Type B pancreatic cell (in vitro differentiated cells): ENCODE measurements at regions not wholly inside any gene's neighbourhood (a gene's known extent, or its start where the extent isn't known, plus 50 kb on each side); places are given as distances from the start of the nearest gene placed in this dataset.

ENCODE experiments used
- DNase-seq: peaks from one replicate; pipeline ENCODE4 v3.0.0; 2021; ENCODE audit warnings: mixed read lengths; ENCODE audit not compliant: unreplicated experiment; ENCODE audit errors: extremely low spot score
- H3K27ac Mint-ChIP-seq: 2 replicates; pipeline ENCODE4 v1.8.0; 2021; ENCODE audit warnings: mild to moderate bottlenecking, mixed read lengths
- H3K27me3 Mint-ChIP-seq: 2 replicates; pipeline ENCODE4 v1.8.0; 2021; ENCODE audit warnings: mixed read lengths
- H3K36me3 Mint-ChIP-seq: 2 replicates; pipeline ENCODE4 v1.8.0; 2021; ENCODE audit warnings: mixed read lengths
- H3K4me1 Mint-ChIP-seq: one replicate; pipeline ENCODE4 v1.8.0; 2021; ENCODE audit warnings: mixed read lengths; ENCODE audit not compliant: unreplicated experiment
- H3K4me3 Mint-ChIP-seq: 2 replicates; pipeline ENCODE4 v1.8.0; 2021; ENCODE audit warnings: mild to moderate bottlenecking, mixed read lengths
- H3K9me3 Mint-ChIP-seq: 2 replicates; pipeline ENCODE4 v1.8.0; 2021; ENCODE audit warnings: mixed read lengths
- CTCF ChIP-seq: fragments of 200-600 bp; sonication (generic); conservative IDR thresholded peaks from 2 replicates; pipeline ENCODE4 v1.5.0; 2021; ENCODE audit warnings: antibody characterized with exemption, mild to moderate bottlenecking

- Mint-ChIP-seq H3K36me3 (no peaks in the 10 kb centered on the region), H3K4me3 (no peak overlapping the region), H3K27me3 (peaks cover 4% of the 10 kb centered on the region), H3K27ac (no peak overlapping the region), H3K4me1 (no peaks in the 10 kb centered on the region), H3K9me3 (no peaks in the 10 kb centered on the region)
- no peak for DNase-seq
- no peak for TF ChIP-seq CTCF
Observed at GRCh38 chr9:100661668-100662067, 83.8 kb downstream of the CAVIN4 start.

- H3K4me3 Mint-ChIP-seq: no peak overlapping the region
- no peak overlapping the region for H3K27ac Mint-ChIP-seq
- H3K36me3 Mint-ChIP-seq: no peaks in the 10 kb centered on the region
- H3K9me3 Mint-ChIP-seq: no peaks in the 10 kb centered on the region
- H3K27me3 Mint-ChIP-seq: peaks cover 4% of the 10 kb centered on the region
- no peak for DNase-seq
- TF ChIP-seq CTCF: no peak
- no peaks in the 10 kb centered on the region for H3K4me1 Mint-ChIP-seq
Observed at GRCh38 chr9:100662122-100662521, 84.2 kb downstream of the CAVIN4 start.

GRCh38 chr9:100667448-100667847 is 89.6 kb downstream of the CAVIN4 start:
- no peaks in the 10 kb centered on the region for H3K9me3 Mint-ChIP-seq
- no peaks in the 10 kb centered on the region for H3K4me1 Mint-ChIP-seq
- no peak overlapping the region for H3K27ac Mint-ChIP-seq
- H3K4me3 Mint-ChIP-seq: no peak overlapping the region
- no peaks in the 10 kb centered on the region for H3K36me3 Mint-ChIP-seq
- no peak for DNase-seq
- no peaks in the 10 kb centered on the region for H3K27me3 Mint-ChIP-seq
- no peak for TF ChIP-seq CTCF

GRCh38 chr9:100668024-100668423 is 90.1 kb downstream of the CAVIN4 start:
- Mint-ChIP-seq H3K36me3 (no peaks in the 10 kb centered on the region), H3K4me1 (no peaks in the 10 kb centered on the region)
- no peak for DNase-seq

GRCh38 chr9:100669968-100670367 is 92.1 kb downstream of the CAVIN4 start:
- H3K4me1 Mint-ChIP-seq: no peaks in the 10 kb centered on the region
- H3K9me3 Mint-ChIP-seq: no peaks in the 10 kb centered on the region
- H3K27me3 Mint-ChIP-seq: no peaks in the 10 kb centered on the region
- no peaks in the 10 kb centered on the region for H3K36me3 Mint-ChIP-seq
- H3K4me3 Mint-ChIP-seq: no peak overlapping the region
- no peak for TF ChIP-seq CTCF
- H3K27ac Mint-ChIP-seq: no peak overlapping the region
- no peak for DNase-seq

More at GRCh38 chr9:100668024-100668423, 90.1 kb downstream of the CAVIN4 start:
- no peak overlapping the region for H3K4me3 Mint-ChIP-seq
- no peak for TF ChIP-seq CTCF
- H3K27ac Mint-ChIP-seq: no peak overlapping the region
- H3K27me3 Mint-ChIP-seq: no peaks in the 10 kb centered on the region
- no peaks in the 10 kb centered on the region for H3K9me3 Mint-ChIP-seq

GRCh38 chr9:100670719-100671118 is 92.8 kb downstream of the CAVIN4 start:
- DNase-seq: no peak
- no peaks in the 10 kb centered on the region for H3K27me3 Mint-ChIP-seq
- TF ChIP-seq CTCF: no peak
- H3K36me3 Mint-ChIP-seq: no peaks in the 10 kb centered on the region
- H3K4me3 Mint-ChIP-seq: no peak overlapping the region
- H3K4me1 Mint-ChIP-seq: no peaks in the 10 kb centered on the region
- no peak overlapping the region for H3K27ac Mint-ChIP-seq
- no peaks in the 10 kb centered on the region for H3K9me3 Mint-ChIP-seq
